IMR-90 (cell line): ENCODE measurements at regions not wholly inside any gene's neighbourhood (a gene's known extent, or its start where the extent isn't known, plus 50 kb on each side); places are given as distances from the start of the nearest gene placed in this dataset.

Experiments used
- ATAC-seq: fragments of 200-7000 bp; cut with Tn5 transposase; 2 replicates; pipeline ENCODE4 v1.9.1; 2020; ENCODE audit warnings: low read depth, mild to moderate bottlenecking, moderate library complexity
- BruUV-seq: library from RNA; stranded (reverse); fragments of 400-500 nt; replicated peaks from 2 replicates; lab custom pipeline; 2021; lab: Mats Ljungman, UMichigan
- CTCF ChIA-PET: fragments of 300-600 bp; formaldehyde crosslinking; extraction: SDS; loops from one replicate; lab custom pipeline; 2021; ENCODE audit warnings: antibody characterized with exemption; lab: Yijun Ruan, JAX
- POLR2A ChIA-PET: fragments of 300-600 bp; sonication (Branson Sonifier 250); formaldehyde crosslinking; loops from one replicate; lab custom pipeline; 2022; ENCODE audit warnings: antibody characterized with exemption; ENCODE audit not compliant: unreplicated experiment; lab: Charles Lee
- DNase-seq: peaks from one replicate; pipeline ENCODE4 v3.0.0; 2013
- H2AFZ ChIP-seq: replicated peaks from 2 replicates; pipeline ENCODE3; 2013; ENCODE audit warnings: low read length, mild to moderate bottlenecking; ENCODE audit not compliant: poor library complexity
- H2AK5ac ChIP-seq: 2 replicates; pipeline ENCODE4 v1.6.1; 2013; ENCODE audit warnings: low read depth, low read length, inconsistent platforms
- H2AK9ac ChIP-seq: replicated peaks from 2 replicates; pipeline ENCODE3; 2013; ENCODE audit warnings: mild to moderate bottlenecking, low read depth, low read length, moderate library complexity; ENCODE audit not compliant: poor library complexity
- H2BK120ac ChIP-seq: 2 replicates; pipeline ENCODE4 v1.6.1; 2013; ENCODE audit warnings: low read depth, low read length, inconsistent platforms
- H2BK15ac ChIP-seq: 3 replicates; pipeline ENCODE4 v1.6.1; 2013; ENCODE audit warnings: low read depth, low read length, inconsistent platforms
- H2BK20ac ChIP-seq: 2 replicates; pipeline ENCODE4 v1.6.1; 2013; ENCODE audit warnings: low read depth, mild to moderate bottlenecking, inconsistent platforms, low read length, moderate library complexity
- H2BK5ac ChIP-seq: 2 replicates; pipeline ENCODE4 v1.6.1; 2013; ENCODE audit warnings: mild to moderate bottlenecking, low read depth, low read length, inconsistent platforms; ENCODE audit not compliant: poor library complexity, severe bottlenecking
- H3K14ac ChIP-seq: replicated peaks from 2 replicates; pipeline ENCODE4 v1.6.1; 2013; ENCODE audit warnings: low read depth, low read length, inconsistent platforms
- H3K18ac ChIP-seq: 2 replicates; pipeline ENCODE4 v1.6.1; 2013; ENCODE audit warnings: low read depth, low read length, control low read depth
- H3K23ac ChIP-seq: 2 replicates; pipeline ENCODE4 v1.6.1; 2013; ENCODE audit warnings: low read depth, low read length, inconsistent platforms
- H3K27ac ChIP-seq: 2 replicates; pipeline ENCODE4 v1.5.1; 2013; ENCODE audit warnings: mild to moderate bottlenecking, control low read depth, low read length; ENCODE audit not compliant: insufficient read depth
- H3K27me3 ChIP-seq: 2 replicates; pipeline ENCODE4 v1.6.1; 2013; ENCODE audit warnings: low read length; ENCODE audit not compliant: control insufficient read depth, insufficient read depth
- H3K36me3 ChIP-seq: 2 replicates; pipeline ENCODE4 v1.6.1; 2013; ENCODE audit warnings: low read length, mixed read lengths; ENCODE audit not compliant: control insufficient read depth, insufficient read depth
- H3K4ac ChIP-seq: 2 replicates; pipeline ENCODE4 v1.6.1; 2013; ENCODE audit warnings: low read depth, low read length, inconsistent platforms
- H3K4me1 ChIP-seq: 2 replicates; pipeline ENCODE4 v1.6.1; 2013; ENCODE audit warnings: low read length, mixed read lengths; ENCODE audit not compliant: control insufficient read depth, insufficient read depth
- H3K4me2 ChIP-seq: 2 replicates; pipeline ENCODE4 v1.6.1; 2013; ENCODE audit warnings: low read depth, mild to moderate bottlenecking, control low read depth, low read length, moderate library complexity
- H3K4me3 ChIP-seq: 2 replicates; pipeline ENCODE4 v1.5.1; 2013; ENCODE audit warnings: low read depth, mild to moderate bottlenecking, control low read depth, low read length, moderate library complexity; ENCODE audit not compliant: insufficient read depth
- H3K56ac ChIP-seq: 2 replicates; pipeline ENCODE4 v1.6.1; 2013; ENCODE audit warnings: low read length, inconsistent platforms; ENCODE audit not compliant: insufficient read depth; ENCODE audit errors: extremely low read depth
- H3K79me1 ChIP-seq, 2 experiments: 2 replicates each; pipeline ENCODE4 v1.6.1; 2013; ENCODE audit warnings: low read length in 2 of 2, inconsistent platforms in 1 of 2, low read depth in 1 of 2
- H3K9ac ChIP-seq: 2 replicates; pipeline ENCODE4 v1.6.1; 2013; ENCODE audit warnings: low read depth, low read length, control low read depth
- H3K9me1 ChIP-seq: 2 replicates; pipeline ENCODE4 v1.6.1; 2013; ENCODE audit warnings: low read length, inconsistent platforms; ENCODE audit not compliant: insufficient read depth
- H3K9me3 ChIP-seq: 2 replicates; pipeline ENCODE4 v1.6.1; 2013; ENCODE audit warnings: low read length; ENCODE audit not compliant: control insufficient read depth, insufficient read depth
- H4K20me1 ChIP-seq: 2 replicates; pipeline ENCODE4 v1.6.1; 2013; ENCODE audit warnings: low read length, inconsistent platforms; ENCODE audit not compliant: insufficient read depth
- H4K5ac ChIP-seq: 2 replicates; pipeline ENCODE4 v1.6.1; 2013; ENCODE audit warnings: mild to moderate bottlenecking, low read depth, low read length, control low read depth
- H4K8ac ChIP-seq, 2 experiments: 2 replicates each; pipeline ENCODE4 v1.6.1; 2013; ENCODE audit warnings: low read depth in 2 of 2, low read length in 2 of 2, control low read depth in 1 of 2, inconsistent platforms in 1 of 2
- H4K91ac ChIP-seq: 2 replicates; pipeline ENCODE4 v1.6.1; 2013; ENCODE audit warnings: low read depth, low read length, inconsistent platforms; ENCODE audit not compliant: insufficient read depth
- WGBS, 2 experiments: methylation state at CpG; one replicate each; pipeline versions ENCODE4 v1.1.5 to v1.1.7; 2013; ENCODE audit warnings: missing lambda C conversion rate in 2 of 2; ENCODE audit not compliant: insufficient read length in 1 of 2; ENCODE audit errors: extremely low coverage in 2 of 2; 5-methylcytosine and 5-hydroxymethylcytosine counted together
- dilution Hi-C: fragments of 300-500 bp; cut with HindIII; formaldehyde crosslinking; loops from one replicate; pipeline ENCODE4 v1.14.3; 2018; ENCODE audit warnings: low sequenced_read_pairs; ENCODE audit not compliant: unreplicated experiment
- in situ Hi-C: fragments of 300-500 bp; cut with MboI; formaldehyde crosslinking; loops from 3 replicates; pipeline ENCODE4 v1.14.3; 2019; ENCODE audit warnings: low sequenced_read_pairs, inconsistent platforms, mixed read lengths
- intact Hi-C: fragments of 100-400 bp; cut with micrococcal nuclease; formaldehyde crosslinking; loops from 2 replicates; pipeline ENCODE4 v1.10.0; 2022
- TF ChIP-seq, protein P1 (sequence below): fragments of 150-350 bp; IDR thresholded peaks from 2 replicates; pipeline ENCODE4 v1.6.1; 2017; ENCODE audit warnings: mild to moderate bottlenecking, antibody characterized with exemption, low read length, low read depth

DNA sequence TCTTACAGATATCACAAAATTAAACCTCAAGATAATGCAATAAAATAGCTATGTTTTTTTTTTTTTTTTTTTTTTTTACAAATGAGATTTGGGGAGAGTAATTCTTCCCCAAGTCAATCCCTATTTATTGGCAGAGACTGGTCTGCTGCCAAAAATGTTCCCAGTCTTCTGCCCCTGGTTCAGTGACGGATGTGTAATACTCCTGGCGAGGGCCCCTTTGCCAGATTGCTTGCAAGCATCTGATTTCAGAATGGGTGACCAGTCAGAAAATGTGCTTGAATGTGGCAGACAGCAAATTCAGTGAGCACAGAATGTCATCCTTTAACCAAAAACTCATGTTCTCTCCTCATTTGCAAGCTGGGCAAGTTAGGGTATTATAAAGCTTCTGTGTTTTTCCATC lies 363.8 kb upstream of the MTNR1B start:
- Histone ChIP-seq H4K20me1 (no peaks in the 10 kb centered on the region), H2AFZ (no peak overlapping the region), H3K56ac (no peak overlapping the region), H2BK20ac (no peak overlapping the region), H2BK120ac (no peak overlapping the region), H3K4me3 (no peak overlapping the region), H2AK9ac (no peak overlapping the region), H3K9ac (no peak overlapping the region), H3K36me3 (no peaks in the 10 kb centered on the region), H3K18ac (no peak overlapping the region), H3K4ac (no peak overlapping the region), H3K79me1 (no peaks in the 10 kb centered on the region), H4K8ac (no peak overlapping the region), H4K5ac (no peak overlapping the region), H3K14ac (no peak overlapping the region), H3K23ac (no peak overlapping the region), H2BK15ac (no peak overlapping the region), H3K4me2 (no peak overlapping the region), H3K4me1 (no peaks in the 10 kb centered on the region), H3K9me1 (no peaks in the 10 kb centered on the region), H2AK5ac (no peak overlapping the region), H4K91ac (no peak overlapping the region), H3K9me3 (no peaks in the 10 kb centered on the region), H2BK5ac (no peak overlapping the region), H3K27ac (no peak overlapping the region), H3K27me3 (no peaks in the 10 kb centered on the region)
- DNase-seq (no peak), ATAC-seq (no peak)
- dilution Hi-C loops = no loop called here
- TF ChIP-seq, protein P1, sequence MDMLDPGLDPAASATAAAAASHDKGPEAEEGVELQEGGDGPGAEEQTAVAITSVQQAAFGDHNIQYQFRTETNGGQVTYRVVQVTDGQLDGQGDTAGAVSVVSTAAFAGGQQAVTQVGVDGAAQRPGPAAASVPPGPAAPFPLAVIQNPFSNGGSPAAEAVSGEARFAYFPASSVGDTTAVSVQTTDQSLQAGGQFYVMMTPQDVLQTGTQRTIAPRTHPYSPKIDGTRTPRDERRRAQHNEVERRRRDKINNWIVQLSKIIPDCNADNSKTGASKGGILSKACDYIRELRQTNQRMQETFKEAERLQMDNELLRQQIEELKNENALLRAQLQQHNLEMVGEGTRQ = no peak
- ChIA-PET POLR2A (interaction anchor here (0.6 kb wide), 2 partner anchors 16 to 154 kb away, joined by 3 to 4 read pairs; no protein-coding TSS in a partner anchor), CTCF (interaction anchor here (0.6 kb wide), 1 partner anchor 719 kb away, joined by 4 read pairs; no protein-coding TSS in a partner anchor)
- in situ Hi-C loops = no loop called here
- no TSS peak for BruUV-seq
- intact Hi-C loops = no loop called here
- no CpG with 5 or more reads among the region's 2 CpGs for WGBS, 2 experiments
